NCI-H82 treated with DMSO at 0.1 percent for 48 hours (cell line): ENCODE measurements at regions not wholly inside any gene's neighbourhood (a gene's known extent, or its start where the extent isn't known, plus 50 kb on each side); places are given as distances from the start of the nearest gene placed in this dataset.

Experiments
- DNase-seq: peaks from one replicate; lab custom pipeline; 2025; ENCODE audit not compliant: unreplicated experiment; lab: John Stamatoyannopoulos, UW

DNA sequence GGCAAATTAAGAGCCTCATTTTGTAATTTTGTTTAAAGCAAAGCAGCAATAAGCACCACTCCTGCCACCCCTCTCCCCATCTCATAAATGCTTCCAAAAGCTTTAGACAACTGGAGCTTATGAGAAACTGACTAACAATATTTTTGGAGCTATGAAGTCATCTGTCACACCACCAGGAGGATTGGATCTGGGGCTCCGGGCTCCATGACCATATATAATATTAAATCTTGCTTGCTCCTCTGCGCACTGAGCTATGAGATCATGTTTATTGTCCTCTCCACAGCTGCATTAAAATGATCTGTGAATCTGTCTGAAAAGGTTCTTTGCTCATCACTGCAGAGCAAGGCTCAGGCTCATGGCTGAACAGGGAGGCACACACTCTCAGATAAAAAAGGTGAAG, 323.7 kb downstream of the ZNF621 start:
- DNase-seq, result no peak

- no peak for DNase-seq
These were observed 326.1 kb downstream of the ZNF621 start for GRCh38 chr3:40850861-40851260.

- no peak for DNase-seq
These were observed 327.1 kb downstream of the ZNF621 start for GRCh38 chr3:40851836-40852235.

GRCh38 chr3:40852712-40853111, 328.0 kb downstream of the ZNF621 start:
- no peak for DNase-seq

DNA sequence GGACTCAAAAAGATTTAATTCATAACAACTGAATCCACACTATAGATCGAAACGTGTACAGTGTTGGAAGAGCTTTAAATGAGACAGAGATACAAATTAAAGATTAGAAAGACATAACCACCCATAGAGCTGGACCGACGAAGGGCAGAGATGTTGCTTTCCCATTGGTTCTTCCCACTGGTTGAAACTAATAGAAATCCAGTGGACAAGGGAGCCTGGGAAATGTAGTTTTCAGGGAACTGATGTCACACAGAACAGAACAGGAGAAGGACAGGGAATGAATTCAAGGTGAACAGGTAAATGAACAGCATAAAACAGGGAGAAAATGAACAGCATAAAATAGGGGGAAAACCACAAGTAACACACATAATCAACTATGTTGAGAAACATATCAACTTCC, 328.7 kb downstream of the ZNF621 start:
- no peak for DNase-seq

DNA sequence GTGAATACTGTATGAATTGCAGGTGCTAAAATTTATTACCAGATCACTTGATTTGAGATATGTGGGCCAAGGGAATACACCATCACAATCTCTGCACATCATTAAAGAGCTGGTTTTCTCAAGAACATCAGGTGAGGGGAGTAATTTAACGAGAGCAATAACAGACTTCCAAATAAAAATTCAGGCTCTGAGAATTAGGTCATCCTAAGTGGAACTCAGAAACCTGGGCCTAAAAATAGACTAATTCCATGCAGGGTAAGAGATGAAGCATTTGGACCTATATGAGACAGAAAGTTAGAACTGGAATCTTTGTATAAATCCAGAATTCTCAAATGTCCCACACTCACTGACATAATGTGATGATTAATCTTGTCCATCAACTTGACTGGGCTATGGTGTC, 331.1 kb downstream of the ZNF621 start:
- DNase-seq, result no peak

- DNase-seq, result no peak
These were observed 333.8 kb downstream of the ZNF621 start for GRCh38 chr3:40858364-40859115.

GRCh38 chr3:40862946-40863345, 336.4 kb upstream of the CTNNB1 start:
- no peak for DNase-seq

DNA sequence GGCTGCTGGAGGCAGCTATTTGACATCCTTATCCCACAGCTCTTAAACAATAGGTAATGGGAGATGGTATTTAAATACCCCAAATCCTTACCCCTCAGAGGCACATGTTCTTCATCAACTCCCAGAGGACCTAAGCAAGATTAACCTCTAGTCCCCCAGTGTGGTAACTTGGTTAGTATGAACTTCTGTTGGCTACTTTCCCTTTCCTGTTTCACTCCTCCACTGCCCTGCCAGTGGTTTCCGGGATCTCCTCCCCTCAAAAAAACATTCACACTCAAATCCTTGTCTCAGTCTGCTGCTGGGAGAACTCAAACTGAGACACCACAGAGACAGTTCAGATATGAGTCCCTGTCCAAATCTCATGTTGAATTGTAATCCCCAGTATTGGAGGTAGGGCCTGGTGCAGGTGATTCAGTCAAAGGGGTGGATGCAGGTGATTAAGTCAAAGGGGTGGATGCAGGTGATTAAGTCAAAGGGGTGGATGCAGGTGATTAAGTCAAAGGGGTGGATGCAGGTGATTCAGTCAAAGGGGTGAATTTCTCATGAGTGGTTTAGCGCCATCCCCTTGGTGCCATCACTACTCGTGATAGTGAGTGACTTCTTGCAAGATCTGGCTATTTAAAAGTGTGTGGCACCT, 335.0 kb upstream of the CTNNB1 start:
- DNase-seq, result no peak

- no peak for DNase-seq
These were observed 334.4 kb upstream of the CTNNB1 start for GRCh38 chr3:40864915-40865314.

GRCh38 chr3:40867797-40868196, 331.5 kb upstream of the CTNNB1 start:
- DNase-seq, result no peak

- DNase-seq, result no peak
These were observed 330.3 kb upstream of the CTNNB1 start for GRCh38 chr3:40869013-40869412.

DNA sequence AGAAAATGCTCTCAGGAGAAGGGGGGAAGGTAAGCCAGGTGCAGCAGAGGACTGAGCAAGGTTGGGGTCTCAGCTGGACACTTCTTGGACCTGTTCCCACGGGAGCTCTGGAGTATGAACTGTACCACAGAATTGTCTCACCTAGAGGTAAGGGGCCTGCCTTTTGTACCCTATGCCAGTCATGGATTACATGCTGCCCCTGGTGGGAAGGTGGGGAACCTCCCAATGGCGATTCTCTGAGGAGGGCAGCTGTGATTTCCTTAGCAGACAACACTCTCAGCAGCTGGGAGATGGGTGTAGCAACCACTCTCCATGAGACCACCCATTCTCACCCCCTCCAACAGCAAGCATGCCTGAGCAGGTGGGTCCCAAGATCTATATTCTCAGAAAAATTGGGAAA, 329.4 kb upstream of the CTNNB1 start:
- no peak for DNase-seq

DNA sequence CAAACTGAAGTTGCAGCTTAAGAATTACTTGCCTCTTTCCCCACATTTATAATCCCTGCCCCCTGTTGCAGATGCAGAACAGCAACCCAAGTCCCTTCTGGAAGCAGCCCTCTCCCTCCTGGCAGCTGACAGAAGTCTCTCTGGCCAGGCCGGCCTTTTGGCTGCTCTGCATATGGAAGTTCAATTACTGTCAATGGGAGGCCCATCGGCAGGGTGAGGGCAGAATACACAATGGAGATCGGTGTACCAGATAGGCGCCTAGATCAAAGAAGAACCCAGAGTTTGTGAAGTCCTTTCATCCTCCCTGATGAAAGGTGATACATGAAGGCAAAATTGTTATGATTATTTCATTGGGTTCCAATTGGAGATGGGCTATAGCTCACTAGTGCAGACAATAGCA, 327.9 kb upstream of the CTNNB1 start:
- DNase-seq, result no peak

GRCh38 chr3:40872258-40872920, 326.9 kb upstream of the CTNNB1 start:
- DNase-seq, result no peak

- DNase-seq, result no peak
These were observed 325.8 kb upstream of the CTNNB1 start for GRCh38 chr3:40873476-40873875.

DNA sequence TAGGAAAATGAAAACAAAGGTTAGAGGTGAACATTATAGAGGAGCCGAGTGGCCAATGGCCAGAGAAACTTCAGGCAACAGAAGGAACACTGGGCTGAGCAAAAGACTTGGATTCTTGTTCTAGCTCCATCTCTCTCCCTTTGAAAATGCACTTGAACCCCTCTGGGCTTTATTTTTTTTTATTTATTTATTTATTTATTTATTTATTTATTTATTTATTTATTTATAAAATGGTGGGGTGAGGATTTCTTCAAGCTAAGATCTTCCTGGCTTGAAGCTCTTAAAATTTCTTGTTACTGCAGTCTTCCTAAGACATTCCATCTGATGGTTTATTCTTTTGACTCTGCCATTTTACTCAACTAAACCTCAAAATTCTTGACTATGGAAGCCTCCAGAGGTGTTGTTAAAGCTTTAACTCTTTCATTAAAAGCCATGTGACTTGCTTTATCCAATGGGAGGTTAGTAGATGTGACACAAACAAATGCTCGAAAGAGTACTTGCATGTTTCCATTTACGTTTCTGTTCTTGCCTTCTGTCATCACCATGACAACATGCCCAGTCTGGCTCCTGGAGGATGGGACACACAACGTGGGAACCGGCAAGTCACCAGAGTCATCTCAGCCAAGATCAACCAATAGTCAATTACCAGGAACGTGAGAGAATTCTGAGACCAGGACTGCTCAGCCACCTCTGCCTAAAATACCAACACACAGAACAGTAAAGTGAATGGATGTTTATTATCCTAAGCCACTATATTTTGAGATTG, 325.2 kb upstream of the CTNNB1 start:
- DNase-seq, result no peak

DNA sequence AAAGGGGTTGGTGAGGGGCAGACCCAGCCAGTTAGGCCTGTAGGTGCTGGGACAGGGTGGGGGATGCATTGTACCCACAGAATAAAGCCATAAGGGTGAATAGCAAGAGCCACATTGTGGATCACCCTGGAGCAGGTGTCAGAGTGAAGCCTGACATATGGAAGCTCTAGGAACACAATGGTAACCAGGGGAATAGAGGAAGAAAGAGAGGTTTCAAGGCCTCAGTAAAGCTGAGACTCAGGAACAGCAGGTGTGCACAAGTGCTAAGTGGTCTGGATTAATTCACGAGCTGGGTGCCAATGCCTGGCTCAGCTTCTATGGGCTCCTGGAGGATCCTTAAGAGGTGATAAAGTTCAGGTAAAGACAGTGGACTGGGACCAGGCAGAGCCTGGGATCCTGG, 323.7 kb upstream of the CTNNB1 start:
- DNase-seq, result no peak

GRCh38 chr3:40876009-40876408, 323.3 kb upstream of the CTNNB1 start:
- no peak for DNase-seq

GRCh38 chr3:40876496-40876895, 322.8 kb upstream of the CTNNB1 start:
- DNase-seq, result no peak

DNA sequence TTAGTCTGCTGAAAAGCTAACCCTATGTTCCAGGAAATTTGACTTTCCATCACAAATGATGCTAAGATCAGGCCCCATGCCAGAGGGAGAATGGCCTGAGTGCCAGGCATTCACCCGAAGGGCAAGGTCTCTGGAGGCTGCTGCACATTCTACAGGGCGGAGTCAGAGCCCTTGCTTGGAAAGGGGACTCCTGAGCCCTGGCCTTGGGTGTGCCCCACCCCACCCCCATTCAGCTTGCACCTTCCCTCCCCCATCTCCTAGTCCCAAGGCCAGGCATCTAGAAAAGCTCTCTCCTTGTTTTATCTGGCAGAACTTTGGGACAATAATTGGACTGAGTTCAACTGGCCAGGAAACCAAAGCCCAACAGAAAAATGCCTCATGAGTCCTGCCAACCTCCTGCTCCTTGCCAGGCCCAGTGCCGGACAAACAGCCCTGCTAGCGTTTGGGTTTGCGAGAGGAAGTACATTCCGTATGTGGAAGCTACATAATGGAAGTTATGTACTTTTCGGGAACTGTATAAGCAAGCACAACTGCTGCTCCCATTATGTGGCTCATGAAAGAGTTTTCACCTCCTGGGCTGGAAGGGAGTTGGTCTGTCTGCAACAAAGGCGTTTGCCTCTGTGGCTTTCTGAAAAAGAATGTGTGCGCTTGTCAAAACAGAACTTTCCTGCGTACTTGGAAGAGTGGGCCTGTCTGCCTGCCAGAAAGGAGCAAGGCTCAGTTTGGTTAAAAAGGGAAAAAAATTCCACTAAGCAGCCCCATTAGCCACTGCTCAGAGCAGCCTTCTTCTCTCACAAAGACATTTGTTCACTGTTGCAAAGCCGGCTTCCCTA, 321.5 kb upstream of the CTNNB1 start:
- DNase-seq, result no peak
